Endothelial cell of umbilical vein (primary cell): ENCODE measurements at regions not wholly inside any gene's neighbourhood (a gene's known extent, or its start where the extent isn't known, plus 50 kb on each side); places are given as distances from the start of the nearest gene placed in this dataset.

Experiments used
- BruUV-seq: library from RNA; stranded (reverse); fragments of 400-500 nt; replicated peaks from 2 replicates; lab custom pipeline; 2021; lab: Mats Ljungman, UMichigan
- CTCF ChIA-PET: fragments of 300-600, 350-600 bp; sonication (Branson Sonifier 250); formaldehyde crosslinking; loops from one replicate; lab custom pipeline; 2021; ENCODE audit warnings: antibody characterized with exemption, inconsistent platforms; lab: Charles Lee
- POLR2A ChIA-PET: fragments of 300-600, 350-600 bp; sonication (Branson Sonifier 250); formaldehyde crosslinking; loops from one replicate; lab custom pipeline; 2021; ENCODE audit warnings: antibody characterized with exemption, inconsistent platforms; lab: Charles Lee
- DNase-seq: peaks from one replicate; pipeline ENCODE4 v3.0.0-alpha.2; 2011; ENCODE audit warnings: low read depth, low spot score
- FAIRE-seq: peaks from 2 replicates; lab custom pipeline; 2011; peaks lifted over from hg19 to GRCh38; lab: Jason Lieb, UNC
- H2AFZ ChIP-seq: 2 replicates; pipeline ENCODE4 v1.6.0; 2012; ENCODE audit warnings: low read depth, low read length, control low read depth, inconsistent platforms
- H3K27ac ChIP-seq: 2 replicates; pipeline ENCODE4 v1.5.1; 2011; ENCODE audit warnings: low read depth, mild to moderate bottlenecking, control low read depth, low read length, moderate library complexity; ENCODE audit not compliant: insufficient read depth
- H3K27me3 ChIP-seq, 2 experiments: 2 replicates each; pipeline versions ENCODE4 v1.6.0 to v1.6.1; 2011; ENCODE audit warnings: low read length in 2 of 2, mixed read lengths in 1 of 2; ENCODE audit not compliant: control insufficient read depth in 2 of 2, insufficient read depth in 2 of 2
- H3K36me3 ChIP-seq, 2 experiments: 2 replicates in 1 of 2; 3 replicates in 1 of 2; pipeline ENCODE4 v1.5.1; 2011; ENCODE audit warnings: low read length in 2 of 2, mild to moderate bottlenecking in 1 of 2, moderate library complexity in 1 of 2; ENCODE audit not compliant: control insufficient read depth in 2 of 2, insufficient read depth in 2 of 2; ENCODE audit errors: extremely low read depth in 1 of 2
- H3K4me1 ChIP-seq: 3 replicates; pipeline ENCODE4 v1.5.1; 2011; ENCODE audit warnings: mild to moderate bottlenecking, low read length; ENCODE audit not compliant: control insufficient read depth, insufficient read depth; ENCODE audit errors: extremely low read depth
- H3K4me2 ChIP-seq: 2 replicates; pipeline ENCODE4 v1.6.1; 2011; ENCODE audit warnings: low read length, control low read depth, mixed read lengths; ENCODE audit not compliant: insufficient read depth
- H3K4me3 ChIP-seq, 3 experiments: fragments of 200-600 bp in 1 of 3; sonication (generic), shearing (Covaris generic) in 1 of 3; replicated peaks in 1 of 3; 2 replicates each; pipeline ENCODE4 v1.5.1; 2011 to 2016; ENCODE audit warnings: control low read depth in 3 of 3, low read length in 3 of 3, mild to moderate bottlenecking in 2 of 3, inconsistent platforms in 1 of 3, low read depth in 1 of 3, moderate library complexity in 1 of 3; ENCODE audit not compliant: insufficient read depth in 1 of 3
- H3K79me2 ChIP-seq: 2 replicates; pipeline ENCODE4 v1.6.0; 2012; ENCODE audit warnings: low read length, inconsistent platforms; ENCODE audit not compliant: control insufficient read depth, insufficient read depth
- H3K9ac ChIP-seq: replicated peaks from 2 replicates; pipeline ENCODE3; 2011; ENCODE audit warnings: low read length, control low read depth; ENCODE audit not compliant: insufficient read depth; ENCODE audit errors: extremely low read depth
- H3K9me1 ChIP-seq: replicated peaks from 3 replicates; pipeline ENCODE4 v1.6.0; 2011; ENCODE audit warnings: mild to moderate bottlenecking, low read length; ENCODE audit not compliant: control insufficient read depth, insufficient read depth; ENCODE audit errors: extremely low read depth
- H3K9me3 ChIP-seq: replicated peaks from 2 replicates; pipeline ENCODE4 v1.5.1; 2012; ENCODE audit warnings: low read length, inconsistent platforms; ENCODE audit not compliant: control insufficient read depth, insufficient read depth
- H4K20me1 ChIP-seq: replicated peaks from 2 replicates; pipeline ENCODE3; 2011; ENCODE audit warnings: mild to moderate bottlenecking, low read length; ENCODE audit not compliant: control insufficient read depth, insufficient read depth; ENCODE audit errors: extremely low read depth
- EZH2 ChIP-seq: IDR thresholded peaks from 2 replicates; pipeline ENCODE4 v1.6.1; 2012; ENCODE audit warnings: borderline replicate concordance, low read depth, mild to moderate bottlenecking, moderate library complexity, low read length, inconsistent platforms; ENCODE audit not compliant: severe bottlenecking
- FOS ChIP-seq: IDR thresholded peaks from 2 replicates; pipeline ENCODE4 v1.6.1; 2011; ENCODE audit warnings: mild to moderate bottlenecking, low read length, moderate library complexity, borderline replicate concordance; ENCODE audit not compliant: insufficient read depth
- GATA2 ChIP-seq: IDR thresholded peaks from 2 replicates; pipeline ENCODE4 v1.7.0; 2011; ENCODE audit warnings: low read depth, mild to moderate bottlenecking, moderate library complexity, mixed read lengths, low read length; ENCODE audit not compliant: insufficient read length, insufficient read depth
- JUN ChIP-seq: IDR thresholded peaks from 2 replicates; pipeline ENCODE4 v1.6.1; 2011; ENCODE audit warnings: borderline replicate concordance, low read depth; ENCODE audit not compliant: insufficient read length, insufficient read depth
- MYC ChIP-seq: IDR thresholded peaks from one replicate; pipeline ENCODE4 v1.6.1; 2011; ENCODE audit warnings: mild to moderate bottlenecking, low read depth, low read length
- POLR2A ChIP-seq: IDR thresholded peaks from 2 replicates; pipeline ENCODE4 v1.6.1; 2012; ENCODE audit warnings: low read depth, mild to moderate bottlenecking, control low read depth, low read length
- POLR2AphosphoS5 ChIP-seq: IDR thresholded peaks from 2 replicates; pipeline ENCODE4 v1.6.1; 2012; ENCODE audit warnings: low read depth, mild to moderate bottlenecking, control low read depth, low read length, moderate library complexity; ENCODE audit not compliant: insufficient read depth
- dilution Hi-C: fragments of 300-500 bp; cut with MboI; formaldehyde crosslinking; loops from one replicate; pipeline ENCODE4 v1.15.0; 2019; ENCODE audit warnings: low sequenced_read_pairs; ENCODE audit not compliant: extremely low pct_ligation_motif_present
- intact Hi-C: fragments of 100-400 bp; cut with micrococcal nuclease; formaldehyde crosslinking; loops from one replicate; pipeline ENCODE4 v1.10.0; 2022
- TF ChIP-seq, protein P1 (sequence below), 2 donors: IDR thresholded peaks; 1 replicate in 1 of 2; 2 replicates in 1 of 2; pipeline ENCODE4 v1.5.1; 2011; ENCODE audit warnings: low read length in 2 of 2, mild to moderate bottlenecking in 2 of 2, moderate library complexity in 2 of 2, control low read depth in 1 of 2, inconsistent platforms in 1 of 2, low read depth in 1 of 2; ENCODE audit not compliant: insufficient read depth in 1 of 2; ENCODE audit errors: extremely low read depth in 1 of 2
- TF ChIP-seq, protein P2 (sequence below): IDR thresholded peaks from 2 replicates; pipeline ENCODE4 v1.6.1; 2011; ENCODE audit not compliant: insufficient read depth, insufficient read length

DNA sequence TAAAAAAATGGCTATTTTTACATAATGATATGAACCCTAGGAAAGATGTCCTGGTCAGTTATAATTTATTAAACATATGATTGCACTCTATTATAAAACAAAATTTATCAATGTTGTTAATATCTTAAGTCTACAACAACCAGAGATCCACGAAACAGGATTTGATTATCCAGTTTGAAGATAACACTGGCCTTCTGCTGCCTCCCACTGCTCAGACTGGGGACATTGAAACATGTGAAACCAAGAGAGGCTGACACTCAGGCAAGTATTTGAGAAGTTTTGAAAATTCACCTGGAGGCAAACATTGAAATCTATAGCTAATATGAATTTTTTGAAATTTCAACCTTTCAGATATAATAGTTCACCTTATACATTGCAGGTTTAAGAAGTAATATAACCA lies 219.3 kb upstream of the HSF2 start:
- Histone ChIP-seq H3K79me2 (no peaks in the 10 kb centered on the region), H3K36me3 (no peaks in the 10 kb centered on the region), H3K4me2 (no peak overlapping the region), H2AFZ (no peak overlapping the region), H3K27ac (no peak overlapping the region), H3K9me1 (no peaks in the 10 kb centered on the region), H3K9me3 (no peaks in the 10 kb centered on the region), H3K9ac (no peak overlapping the region), H4K20me1 (no peaks in the 10 kb centered on the region), H3K4me1 (no peaks in the 10 kb centered on the region), H3K4me3 (no peak overlapping the region), H3K27me3 (no peaks in the 10 kb centered on the region)
- no TSS peak for BruUV-seq
- TF ChIP-seq FOS (no peak), EZH2 (no peak), MYC (no peak), POLR2AphosphoS5 (no peak)
- DNase-seq (no peak), FAIRE-seq (no peak)
- dilution Hi-C loops (no loop called here), intact Hi-C loops (no loop called here)
- CTCF ChIA-PET: no interaction called here
- POLR2A ChIA-PET: no interaction called here

DNA sequence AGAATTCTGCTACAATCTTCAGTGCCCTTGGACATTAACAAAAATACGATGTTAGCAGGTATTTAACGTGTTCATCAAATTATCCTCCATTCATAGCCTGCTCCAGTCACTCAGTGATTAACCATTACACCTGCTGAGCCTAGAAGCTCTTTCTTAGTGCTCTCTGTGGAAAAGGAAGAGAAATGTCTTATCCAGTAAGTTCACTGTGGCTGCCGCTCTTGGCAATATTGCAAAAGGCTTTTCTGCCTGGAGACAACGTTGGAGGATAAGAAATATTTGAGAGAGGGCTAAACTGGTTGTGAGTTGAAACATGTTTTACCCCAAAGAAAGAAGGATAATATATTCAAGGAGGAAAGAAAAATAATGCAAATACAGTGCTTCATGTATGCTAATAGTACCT lies 217.4 kb upstream of the HSF2 start:
- Histone ChIP-seq H3K4me3 (no peak overlapping the region), H3K36me3 (no peaks in the 10 kb centered on the region), H4K20me1 (no peaks in the 10 kb centered on the region), H3K27ac (no peak overlapping the region), H3K79me2 (no peaks in the 10 kb centered on the region), H3K4me2 (no peak overlapping the region), H2AFZ (no peak overlapping the region), H3K9ac (no peak overlapping the region), H3K4me1 (no peaks in the 10 kb centered on the region), H3K27me3 (no peaks in the 10 kb centered on the region), H3K9me3 (no peaks in the 10 kb centered on the region), H3K9me1 (no peaks in the 10 kb centered on the region)
- intact Hi-C loops: no loop called here
- BruUV-seq: no TSS peak
- dilution Hi-C loops: no loop called here
- ChIA-PET POLR2A (no interaction called here), CTCF (no interaction called here)
- TF ChIP-seq FOS (no peak), MYC (no peak), JUN (no peak), POLR2AphosphoS5 (no peak), EZH2 (no peak), POLR2A (no peak), GATA2 (no peak)
- TF ChIP-seq, protein P1, sequence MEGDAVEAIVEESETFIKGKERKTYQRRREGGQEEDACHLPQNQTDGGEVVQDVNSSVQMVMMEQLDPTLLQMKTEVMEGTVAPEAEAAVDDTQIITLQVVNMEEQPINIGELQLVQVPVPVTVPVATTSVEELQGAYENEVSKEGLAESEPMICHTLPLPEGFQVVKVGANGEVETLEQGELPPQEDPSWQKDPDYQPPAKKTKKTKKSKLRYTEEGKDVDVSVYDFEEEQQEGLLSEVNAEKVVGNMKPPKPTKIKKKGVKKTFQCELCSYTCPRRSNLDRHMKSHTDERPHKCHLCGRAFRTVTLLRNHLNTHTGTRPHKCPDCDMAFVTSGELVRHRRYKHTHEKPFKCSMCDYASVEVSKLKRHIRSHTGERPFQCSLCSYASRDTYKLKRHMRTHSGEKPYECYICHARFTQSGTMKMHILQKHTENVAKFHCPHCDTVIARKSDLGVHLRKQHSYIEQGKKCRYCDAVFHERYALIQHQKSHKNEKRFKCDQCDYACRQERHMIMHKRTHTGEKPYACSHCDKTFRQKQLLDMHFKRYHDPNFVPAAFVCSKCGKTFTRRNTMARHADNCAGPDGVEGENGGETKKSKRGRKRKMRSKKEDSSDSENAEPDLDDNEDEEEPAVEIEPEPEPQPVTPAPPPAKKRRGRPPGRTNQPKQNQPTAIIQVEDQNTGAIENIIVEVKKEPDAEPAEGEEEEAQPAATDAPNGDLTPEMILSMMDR (IDR thresholded peaks at IDR 0.05; ENCODE audit: extremely low read depth in 1 of 2, insufficient read depth in 1 of 2, low read depth in 1 of 2, low read length in 2 of 2): no peak
- TF ChIP-seq, protein P2, sequence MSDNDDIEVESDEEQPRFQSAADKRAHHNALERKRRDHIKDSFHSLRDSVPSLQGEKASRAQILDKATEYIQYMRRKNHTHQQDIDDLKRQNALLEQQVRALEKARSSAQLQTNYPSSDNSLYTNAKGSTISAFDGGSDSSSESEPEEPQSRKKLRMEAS: no peak
- FAIRE-seq (no peak), DNase-seq (no peak)
